ENCODE measurements at regions not wholly inside any gene's neighbourhood (a gene's known extent, or its start where the extent isn't known, plus 50 kb on each side); places are given as distances from the start of the nearest gene placed in this dataset.

DNA sequence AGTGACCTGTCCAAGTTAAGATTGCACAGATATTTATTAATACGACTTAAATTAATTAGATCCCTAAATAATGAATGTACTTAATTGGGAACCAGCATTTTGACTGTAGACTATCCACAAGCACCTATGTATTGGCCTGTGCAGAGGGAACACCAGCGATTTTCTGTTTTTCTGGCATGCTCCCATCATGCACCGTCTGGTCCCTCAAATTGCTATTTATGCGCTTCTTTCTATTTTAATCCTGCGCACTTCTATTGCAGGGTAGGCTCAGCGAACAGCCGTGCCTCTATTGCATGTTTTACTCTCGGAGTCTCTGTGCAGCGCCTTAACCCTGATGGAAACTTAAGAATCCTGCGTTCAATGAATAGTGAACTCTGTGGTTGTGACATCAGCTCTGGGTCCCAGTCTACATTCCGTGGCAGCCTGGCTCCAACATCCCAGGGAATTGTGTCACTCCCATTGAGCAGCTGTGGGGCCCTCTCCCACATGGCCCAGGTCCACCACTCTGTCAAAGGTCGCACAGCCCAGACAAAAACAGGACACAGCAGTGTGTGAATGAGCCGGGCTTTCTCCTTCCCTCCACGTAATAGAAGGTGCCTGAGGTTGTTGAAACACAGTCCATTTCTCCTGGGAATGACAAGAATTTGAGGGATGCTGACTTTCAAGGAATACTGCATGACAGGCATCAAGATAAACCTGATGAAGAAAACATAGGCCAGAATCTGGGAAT is 239.7 kb upstream of the KLF6 start:
- ChIA-PET CTCF (no interaction called here), POLR2A (no interaction called here)
- DNase-seq (ENCODE audit: low read depth, low spot score) = no peak

DNA sequence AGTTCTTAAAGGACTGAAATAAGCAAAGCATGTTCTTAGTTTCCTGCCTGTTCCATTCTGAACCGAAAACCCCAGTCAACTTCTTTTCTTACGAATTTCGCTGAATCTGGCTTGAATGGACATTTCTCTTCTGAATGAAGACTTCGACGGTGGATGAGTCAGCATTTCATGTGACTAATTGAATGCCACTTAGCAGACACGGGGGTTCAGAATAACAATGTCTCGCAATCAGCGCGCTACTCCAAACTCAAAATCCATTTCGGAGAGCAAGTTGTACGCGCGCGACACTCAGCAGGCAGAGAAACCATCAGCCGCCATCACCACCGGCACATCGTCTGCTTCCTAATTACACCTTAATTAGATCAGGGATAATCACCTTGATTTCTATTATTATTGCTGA is 239.0 kb upstream of the KLF6 start:
- H3K4me3 ChIP-seq (ENCODE audit: low read depth, low read length) = no peak overlapping the region
- POLR2A ChIA-PET = no interaction called here
- no peak for TF ChIP-seq CTCF (IDR thresholded peaks at IDR 0.05; ENCODE audit: insufficient read depth, low read length, missing control alignments)
- DNase-seq (ENCODE audit: low read depth, low spot score) = no peak
- CTCF ChIA-PET = no interaction called here

More for the DNA sequence above, 239.7 kb upstream of the KLF6 start:
- no peak for TF ChIP-seq CTCF (IDR thresholded peaks at IDR 0.05; ENCODE audit: insufficient read depth, low read length, missing control alignments)
- no peak overlapping the region for H3K4me3 ChIP-seq (ENCODE audit: low read depth, low read length)

- no peak for DNase-seq (ENCODE audit: low read depth, low spot score)
- no peak for TF ChIP-seq CTCF (IDR thresholded peaks at IDR 0.05; ENCODE audit: insufficient read depth, low read length, missing control alignments)
- ChIA-PET POLR2A (no interaction called here), CTCF (interaction anchor here (0.6 kb wide), 1 partner anchor 238 kb away, joined by 3 read pairs; no protein-coding TSS in a partner anchor)
- no peak overlapping the region for H3K4me3 ChIP-seq (ENCODE audit: low read depth, low read length)
Measured at GRCh38 chr10:4022473-4022872, 237.5 kb upstream of the KLF6 start.

DNA sequence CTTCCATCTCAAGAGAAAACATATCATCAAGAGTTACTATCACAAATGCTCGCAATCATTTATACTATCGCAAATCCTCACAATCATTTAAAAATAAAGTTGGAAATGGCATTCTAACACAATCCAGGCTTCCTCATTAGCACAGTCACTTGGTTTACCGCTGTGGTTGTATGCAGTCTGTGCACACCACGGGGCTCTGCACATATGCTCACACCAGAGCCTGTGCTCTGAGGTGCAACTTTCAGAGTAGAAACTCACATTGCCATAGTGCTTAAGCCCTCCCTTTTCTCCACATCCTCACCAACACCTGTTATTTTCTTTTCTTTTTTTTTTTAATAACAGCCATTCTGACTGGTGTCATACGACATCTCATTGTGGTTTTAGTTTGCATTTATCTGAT is 235.6 kb upstream of the KLF6 start:
- ChIA-PET POLR2A (no interaction called here), CTCF (no interaction called here)
- no peak overlapping the region for H3K4me3 ChIP-seq (ENCODE audit: low read depth, low read length)
- no peak for TF ChIP-seq CTCF (IDR thresholded peaks at IDR 0.05; ENCODE audit: insufficient read depth, low read length, missing control alignments)
- no peak for DNase-seq (ENCODE audit: low read depth, low spot score)

DNA sequence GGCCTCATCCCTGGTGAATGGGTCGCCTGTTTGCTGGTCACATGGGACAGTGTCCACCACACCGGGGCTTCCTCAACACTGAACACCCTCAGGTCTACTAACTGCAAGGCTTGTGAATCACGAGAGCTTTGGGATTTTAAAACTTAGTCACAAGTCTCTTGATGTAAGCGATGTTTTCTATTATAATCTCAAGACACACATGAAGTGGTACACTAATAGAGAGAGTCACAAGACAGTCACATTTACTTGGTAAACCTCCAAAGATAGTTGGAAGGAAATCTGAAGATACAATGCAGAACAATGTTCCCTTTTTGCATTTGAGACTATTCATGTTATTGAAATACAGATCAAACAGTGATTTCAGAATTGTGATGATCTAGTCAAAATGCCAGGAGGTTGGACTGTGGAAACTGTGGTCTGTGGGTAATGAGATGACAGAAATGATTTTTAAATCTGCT is 233.1 kb upstream of the KLF6 start:
- POLR2A ChIA-PET = no interaction called here
- H3K4me3 ChIP-seq (ENCODE audit: low read depth, low read length) = no peak overlapping the region
- TF ChIP-seq CTCF (IDR thresholded peaks at IDR 0.05; ENCODE audit: insufficient read depth, low read length, missing control alignments) = no peak
- CTCF ChIA-PET = no interaction called here
- no peak for DNase-seq (ENCODE audit: low read depth, low spot score)

DNA sequence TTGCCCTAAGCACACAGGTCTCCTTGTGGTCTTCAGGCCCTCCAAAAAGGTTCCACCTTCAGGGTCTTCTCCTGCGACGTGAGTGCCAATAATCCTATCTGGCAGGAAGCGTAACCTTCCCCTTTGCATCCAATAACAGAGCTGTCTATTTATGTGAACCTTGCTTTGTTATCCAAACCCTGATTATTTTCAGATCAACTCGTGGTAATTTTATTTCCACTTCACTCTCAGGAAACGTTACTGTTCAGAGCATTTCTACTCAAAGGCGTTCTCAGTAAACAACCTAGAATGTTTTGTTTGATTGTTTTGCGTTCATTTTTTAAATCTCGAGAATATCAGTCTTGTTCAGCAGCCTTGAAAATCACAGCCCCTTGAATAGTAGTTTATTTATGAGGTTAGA is 232.3 kb upstream of the KLF6 start:
- no peak for TF ChIP-seq CTCF (IDR thresholded peaks at IDR 0.05; ENCODE audit: insufficient read depth, low read length, missing control alignments)
- DNase-seq (ENCODE audit: low read depth, low spot score) = no peak
- ChIA-PET CTCF (no interaction called here), POLR2A (no interaction called here)
- H3K4me3 ChIP-seq (ENCODE audit: low read depth, low read length) = no peak overlapping the region

Measured in AG04449 (cell line).